K562 (cell line): ENCODE measurements at regions not wholly inside any gene's neighbourhood (a gene's known extent, or its start where the extent isn't known, plus 50 kb on each side); places are given as distances from the start of the nearest gene placed in this dataset.

Source experiments
- CHD2 ChIP-seq: IDR thresholded peaks from 2 replicates; pipeline ENCODE4 v1.6.1; 2011; ENCODE audit warnings: low read depth, low read length
- EP300 ChIP-seq: IDR thresholded peaks from 2 replicates; pipeline ENCODE4 v1.6.1; 2012; ENCODE audit warnings: low read length, improper control_type of control experiment
- GABPB1 ChIP-seq: sonication (generic); formaldehyde crosslinking; IDR thresholded peaks from 2 replicates; pipeline ENCODE4 v1.8.0; 2022; ENCODE audit warnings: mild to moderate bottlenecking, missing genetic modification reagents
- KDM1A ChIP-seq, 2 experiments: fragments of 450-650 bp; IDR thresholded peaks; 2 replicates each; pipeline ENCODE4 v1.6.1; 2016; ENCODE audit warnings: mild to moderate bottlenecking in 2 of 2
- KHSRP ChIP-seq: fragments of 450-650 bp; IDR thresholded peaks from 2 replicates; pipeline ENCODE4 v1.6.1; 2017
- SNRNP70 ChIP-seq: fragments of 200-400 bp; formaldehyde crosslinking; optimal IDR thresholded peaks from 2 replicates; pipeline ENCODE3; 2017; ENCODE audit warnings: low read depth, low read length
- SRSF1 ChIP-seq: fragments of 200-400 bp; formaldehyde crosslinking; IDR thresholded peaks from 2 replicates; pipeline ENCODE4 v1.6.1; 2017; ENCODE audit warnings: mild to moderate bottlenecking, low read depth, low read length, moderate library complexity
- ZNF133 ChIP-seq: fragments of 250-450 bp; sonication (Bioruptor Pico); IDR thresholded peaks from 2 replicates; pipeline ENCODE4 v1.4.0; 2020; ENCODE audit warnings: mild to moderate bottlenecking

DNA sequence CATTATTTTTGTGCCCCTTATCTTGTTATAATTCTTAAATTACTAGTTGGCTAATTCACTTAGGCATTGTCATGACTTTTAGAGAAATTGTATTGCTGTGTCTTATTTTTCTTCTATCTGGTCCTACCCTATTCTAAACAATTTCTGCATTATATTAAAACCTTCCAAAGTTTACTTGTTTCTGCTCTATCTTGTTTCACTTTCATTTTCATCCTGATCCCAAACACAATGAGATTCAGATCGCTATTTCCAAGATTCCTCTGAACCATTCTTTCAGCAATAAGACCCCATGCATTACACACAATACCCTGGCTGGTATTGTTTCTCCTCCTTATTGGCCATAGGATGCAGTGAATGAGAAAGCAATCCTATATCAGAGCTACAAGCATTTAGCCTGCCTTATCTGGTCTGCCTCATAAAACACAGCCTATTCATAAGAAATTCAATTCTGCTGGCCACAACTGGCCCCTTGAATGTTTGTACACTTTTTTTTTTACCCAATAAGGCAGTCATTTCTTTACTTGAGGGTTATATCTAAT is 69.9 kb upstream of the POU3F2 start:
- TF ChIP-seq CHD2 (no peak), ZNF133 (CRISPR knock-in tag) (no peak), KHSRP (no peak), EP300 (no peak), SRSF1 (no peak), KDM1A (IDR thresholded peaks at IDR 0.05) (no peak), SNRNP70 (no peak), GABPB1 (CRISPR knock-in tag) (no peak)
